Cardiac muscle cell (in vitro differentiated cells and primary cell): ENCODE measurements at regions not wholly inside any gene's neighbourhood (a gene's known extent, or its start where the extent isn't known, plus 50 kb on each side); places are given as distances from the start of the nearest gene placed in this dataset.

ENCODE experiments used
- DNase-seq, 2 donors: peaks; one replicate each; pipeline versions ENCODE4 v3.0.0 to v3.0.0-alpha.2; 2010 to 2017; ENCODE audit warnings: low read depth in 1 of 2, low spot score in 1 of 2
- H3K27ac ChIP-seq: fragments of 200-600 bp; sonication (generic); 2 replicates; pipeline ENCODE4 v1.5.1; 2016
- H3K27me3 ChIP-seq: fragments of 200-600 bp; sonication (generic); 2 replicates; pipeline ENCODE4 v1.6.0; 2016; ENCODE audit warnings: control low read depth
- H3K36me3 ChIP-seq: fragments of 200-600 bp; sonication (generic); 2 replicates; pipeline ENCODE4 v1.5.1; 2016; ENCODE audit warnings: control low read depth
- H3K4me1 ChIP-seq: fragments of 200-600 bp; sonication (generic); 2 replicates; pipeline ENCODE4 v1.8.1; 2017; ENCODE audit warnings: low read depth, mild to moderate bottlenecking, mixed run types
- H3K4me3 ChIP-seq: fragments of 200-600 bp; sonication (generic); 2 replicates; pipeline ENCODE4 v1.5.1; 2016; ENCODE audit warnings: mild to moderate bottlenecking
- H3K9me3 ChIP-seq: fragments of 200-600 bp; sonication (generic); 2 replicates; pipeline ENCODE4 v1.5.1; 2017; ENCODE audit warnings: low read depth, mild to moderate bottlenecking, control low read depth
- CTCF ChIP-seq: IDR thresholded peaks from 2 replicates; pipeline ENCODE4 v1.5.1; 2012; ENCODE audit warnings: low read depth, mild to moderate bottlenecking, low read length

- TF ChIP-seq CTCF, result no peak
- Histone ChIP-seq H3K9me3 (no peaks in the 10 kb centered on the region), H3K27ac (no peak overlapping the region), H3K4me1 (peaks cover 24% of the 10 kb centered on the region), H3K36me3 (no peaks in the 10 kb centered on the region), H3K4me3 (no peak overlapping the region), H3K27me3 (no peaks in the 10 kb centered on the region)
- DNase-seq, result no peak
Observed at GRCh38 chr1:234706931-234707330, 97.0 kb upstream of the IRF2BP2 start.

GRCh38 chr1:234706199-234706598, 96.2 kb upstream of the IRF2BP2 start:
- H3K4me3 ChIP-seq, result no peak overlapping the region
- no peaks in the 10 kb centered on the region for H3K36me3 ChIP-seq
- DNase-seq, result no peak
- no peaks in the 10 kb centered on the region for H3K9me3 ChIP-seq
- no peak for TF ChIP-seq CTCF
- no peaks in the 10 kb centered on the region for H3K27me3 ChIP-seq
- peaks cover 23% of the 10 kb centered on the region for H3K4me1 ChIP-seq
- no peak overlapping the region for H3K27ac ChIP-seq

- no peak overlapping the region for H3K4me3 ChIP-seq
- no peak overlapping the region for H3K27ac ChIP-seq
- no peaks in the 10 kb centered on the region for H3K9me3 ChIP-seq
- no peak for DNase-seq
- TF ChIP-seq CTCF, result no peak
- H3K27me3 ChIP-seq, result no peaks in the 10 kb centered on the region
- H3K36me3 ChIP-seq, result no peaks in the 10 kb centered on the region
- peaks cover 17% of the 10 kb centered on the region for H3K4me1 ChIP-seq
Observed at GRCh38 chr1:234705615-234706014, 95.6 kb upstream of the IRF2BP2 start.

- Histone ChIP-seq H3K4me3 (no peak overlapping the region), H3K27ac (no peak overlapping the region), H3K27me3 (no peaks in the 10 kb centered on the region), H3K4me1 (peaks cover 20% of the 10 kb centered on the region), H3K36me3 (no peaks in the 10 kb centered on the region), H3K9me3 (no peaks in the 10 kb centered on the region)
- DNase-seq, result no peak
- no peak for TF ChIP-seq CTCF
Observed at GRCh38 chr1:234704106-234704887, 94.3 kb upstream of the IRF2BP2 start.

- no peak for TF ChIP-seq CTCF
- no peaks in the 10 kb centered on the region for H3K9me3 ChIP-seq
- no peak overlapping the region for H3K4me3 ChIP-seq
- H3K27ac ChIP-seq, result no peak overlapping the region
- peaks cover 15% of the 10 kb centered on the region for H3K4me1 ChIP-seq
- no peaks in the 10 kb centered on the region for H3K36me3 ChIP-seq
- H3K27me3 ChIP-seq, result no peaks in the 10 kb centered on the region
- DNase-seq, result no peak
Observed at GRCh38 chr1:234702342-234703000, 92.5 kb upstream of the IRF2BP2 start.
